Cerebellar cortex (tissue), 1 donor: ENCODE measurements at regions not wholly inside any gene's neighbourhood (a gene's known extent, or its start where the extent isn't known, plus 50 kb on each side); places are given as distances from the start of the nearest gene placed in this dataset.

Experiments used
- DNase-seq: peaks from one replicate; pipeline ENCODE4 v3.0.0-alpha.2; 2015; ENCODE audit warnings: low spot score

- no peak for DNase-seq
Measured at GRCh38 chr1:116232989-116233514, 121.9 kb downstream of the MAB21L3 start.

- DNase-seq: no peak
Measured at GRCh38 chr1:116234429-116234828, 123.2 kb downstream of the MAB21L3 start.

GRCh38 chr1:116239916-116240315 is 128.7 kb downstream of the MAB21L3 start:
- DNase-seq: no peak

- DNase-seq: no peak
Measured at GRCh38 chr1:116242741-116243140, 130.3 kb upstream of the ATP1A1 start.

- no peak for DNase-seq
Measured at GRCh38 chr1:116243333-116244054, 129.6 kb upstream of the ATP1A1 start.

- no peak for DNase-seq
Measured at GRCh38 chr1:116246174-116246573, 126.9 kb upstream of the ATP1A1 start.

GRCh38 chr1:116252271-116252670 is 120.8 kb upstream of the ATP1A1 start:
- DNase-seq: no peak

GRCh38 chr1:116252785-116253184 is 120.3 kb upstream of the ATP1A1 start:
- no peak for DNase-seq

- no peak for DNase-seq
Measured at GRCh38 chr1:116253566-116254382, 119.3 kb upstream of the ATP1A1 start.

GRCh38 chr1:116254776-116255175 is 118.3 kb upstream of the ATP1A1 start:
- no peak for DNase-seq

- no peak for DNase-seq
Measured at GRCh38 chr1:116255486-116256285, 117.4 kb upstream of the ATP1A1 start.

GRCh38 chr1:116256286-116256649 is 116.8 kb upstream of the ATP1A1 start:
- no peak for DNase-seq

- DNase-seq: no peak
Measured at GRCh38 chr1:116256875-116257274, 116.2 kb upstream of the ATP1A1 start.

- no peak for DNase-seq
Measured at GRCh38 chr1:116257341-116257767, 115.7 kb upstream of the ATP1A1 start.

GRCh38 chr1:116257836-116258235 is 115.2 kb upstream of the ATP1A1 start:
- DNase-seq: no peak

GRCh38 chr1:116258668-116259419 is 114.2 kb upstream of the ATP1A1 start:
- no peak for DNase-seq

- DNase-seq: no peak
Measured at GRCh38 chr1:116259663-116260062, 113.4 kb upstream of the ATP1A1 start.

- DNase-seq: no peak
Measured at GRCh38 chr1:116260115-116260514, 112.9 kb upstream of the ATP1A1 start.

- no peak for DNase-seq
Measured at GRCh38 chr1:116260621-116261020, 112.4 kb upstream of the ATP1A1 start.

GRCh38 chr1:116261227-116261626 is 111.8 kb upstream of the ATP1A1 start:
- DNase-seq: no peak

- DNase-seq: no peak
Measured at GRCh38 chr1:116262207-116262994, 110.6 kb upstream of the ATP1A1 start.
